Activated CD8-positive, alpha-beta memory T cell treated with anti-CD3 and anti-CD28 coated beads, Interleukin-2, amount 10 ng/mL, durations not matched to agents 7 days and 5 days (primary cell): ENCODE measurements at regions not wholly inside any gene's neighbourhood (a gene's known extent, or its start where the extent isn't known, plus 50 kb on each side); places are given as distances from the start of the nearest gene placed in this dataset.
"Not testable (repeated sequence)": the region's sequence is repeated elsewhere in the genome, so short reads cannot be mapped to it uniquely, and the experiment has no call there.

Experiments
- ATAC-seq: fragments of 150-1000 bp; cut with Tn5 transposase; one replicate; pipeline ENCODE4 v1.10.0; 2021; ENCODE audit warnings: moderate library complexity
- CTCF ChIA-PET: fragments of 350-600 bp; sonication (Branson Sonifier 250); formaldehyde crosslinking; loops from one replicate; lab custom pipeline; 2021; ENCODE audit warnings: antibody characterized with exemption; lab: Charles Lee
- DNase-seq: peaks from one replicate; pipeline ENCODE4 v3.0.0-alpha.2; 2020
- H3K27ac Mint-ChIP-seq: one replicate; pipeline ENCODE4 v1.8.0; 2021; ENCODE audit warnings: mild to moderate bottlenecking, mixed read lengths
- H3K27me3 Mint-ChIP-seq: one replicate; pipeline ENCODE4 v1.8.0; 2021; ENCODE audit warnings: mixed read lengths
- H3K36me3 Mint-ChIP-seq: one replicate; pipeline ENCODE4 v1.8.0; 2021; ENCODE audit warnings: mild to moderate bottlenecking, mixed read lengths
- H3K4me1 Mint-ChIP-seq: one replicate; pipeline ENCODE4 v1.8.0; 2021; ENCODE audit warnings: mixed read lengths
- H3K4me3 Mint-ChIP-seq: one replicate; pipeline ENCODE4 v1.8.0; 2021; ENCODE audit warnings: mild to moderate bottlenecking, moderate library complexity, mixed read lengths
- H3K9me3 Mint-ChIP-seq: one replicate; pipeline ENCODE4 v1.8.0; 2022; ENCODE audit warnings: low read depth, mixed read lengths

DNA sequence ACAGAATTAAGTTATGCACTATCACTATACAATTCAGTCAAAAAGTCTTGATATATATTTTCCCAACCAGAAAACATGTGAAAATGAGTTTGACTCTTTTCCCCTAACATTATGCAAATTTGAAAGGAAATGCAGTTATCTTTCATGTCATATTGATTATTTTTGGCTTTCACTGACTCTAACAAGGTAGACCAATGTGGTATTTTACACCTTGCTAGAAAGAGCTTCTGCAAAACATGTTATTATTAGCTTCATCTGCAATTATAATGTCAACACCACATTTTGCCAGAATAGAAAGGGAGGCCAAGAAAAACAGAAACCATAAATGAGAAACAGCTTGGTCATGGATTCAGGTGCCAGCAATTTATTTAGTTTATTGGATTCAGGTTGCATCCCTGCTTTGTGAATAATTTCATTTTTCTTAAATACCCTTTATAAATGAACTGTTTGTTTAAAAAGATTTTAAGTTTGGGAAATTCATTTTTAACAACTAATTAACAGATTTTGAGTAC is 226.1 kb upstream of the GJE1 start:
- no peaks in the 10 kb centered on the region for H3K4me1 Mint-ChIP-seq
- H3K9me3 Mint-ChIP-seq: no peaks in the 10 kb centered on the region
- no peak overlapping the region for H3K27ac Mint-ChIP-seq
- no peaks in the 10 kb centered on the region for H3K27me3 Mint-ChIP-seq
- DNase-seq (no peak), ATAC-seq (no peak)
- CTCF ChIA-PET: no interaction called here
- no peak overlapping the region for H3K4me3 Mint-ChIP-seq
- no peaks in the 10 kb centered on the region for H3K36me3 Mint-ChIP-seq

DNA sequence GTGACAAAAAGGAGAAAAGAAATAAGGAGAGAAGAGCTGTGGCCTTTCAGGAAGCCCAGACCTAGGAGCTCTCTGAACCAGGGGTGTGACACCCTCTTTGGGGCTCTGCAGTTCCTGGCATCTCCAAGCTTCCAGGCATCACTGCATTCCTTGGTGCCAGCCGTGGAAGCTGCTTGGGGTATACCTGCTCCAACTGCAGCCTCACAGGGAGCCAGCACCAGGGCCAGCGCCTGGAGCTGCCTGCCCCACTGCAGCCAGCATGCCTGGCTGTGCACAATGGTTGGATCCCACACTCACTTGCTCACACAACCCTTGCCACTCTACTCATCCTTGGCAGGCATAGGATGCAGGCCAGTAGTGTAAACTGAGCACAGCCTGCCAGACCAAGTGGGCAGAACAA is 242.1 kb upstream of the GJE1 start:
- H3K27ac Mint-ChIP-seq: no peak overlapping the region
- H3K9me3 Mint-ChIP-seq: peaks cover 7% of the 10 kb centered on the region
- no peak overlapping the region for H3K4me3 Mint-ChIP-seq
- ATAC-seq (no peak), DNase-seq (no peak)
- H3K27me3 Mint-ChIP-seq: no peaks in the 10 kb centered on the region
- no peaks in the 10 kb centered on the region for H3K4me1 Mint-ChIP-seq
- CTCF ChIA-PET: no interaction called here
- H3K36me3 Mint-ChIP-seq: no peaks in the 10 kb centered on the region

DNA sequence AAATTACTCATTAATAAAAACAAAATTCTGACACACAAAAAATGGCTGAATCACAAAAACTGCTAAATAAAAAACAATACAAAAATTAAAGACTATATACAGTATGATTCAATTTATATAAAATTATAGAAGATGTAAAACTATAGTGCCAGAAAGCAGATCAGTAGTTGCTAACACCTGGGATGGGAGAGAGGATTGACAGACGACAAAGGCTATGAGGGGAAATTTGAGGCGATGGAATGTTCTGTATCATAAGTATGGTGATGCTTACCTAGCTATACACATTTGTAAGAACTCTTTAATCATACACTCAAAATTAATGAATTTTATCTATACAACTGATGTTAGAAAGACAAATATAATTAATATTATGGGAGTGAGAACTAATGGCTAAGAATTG is 247.9 kb upstream of the GJE1 start:
- Mint-ChIP-seq H3K4me3 (no peak overlapping the region), H3K36me3 (no peaks in the 10 kb centered on the region), H3K9me3 (peaks cover 11% of the 10 kb centered on the region), H3K27me3 (no peaks in the 10 kb centered on the region), H3K27ac (no peak overlapping the region), H3K4me1 (no peaks in the 10 kb centered on the region)
- CTCF ChIA-PET: no interaction called here
- ATAC-seq (no peak), DNase-seq (no peak)

DNA sequence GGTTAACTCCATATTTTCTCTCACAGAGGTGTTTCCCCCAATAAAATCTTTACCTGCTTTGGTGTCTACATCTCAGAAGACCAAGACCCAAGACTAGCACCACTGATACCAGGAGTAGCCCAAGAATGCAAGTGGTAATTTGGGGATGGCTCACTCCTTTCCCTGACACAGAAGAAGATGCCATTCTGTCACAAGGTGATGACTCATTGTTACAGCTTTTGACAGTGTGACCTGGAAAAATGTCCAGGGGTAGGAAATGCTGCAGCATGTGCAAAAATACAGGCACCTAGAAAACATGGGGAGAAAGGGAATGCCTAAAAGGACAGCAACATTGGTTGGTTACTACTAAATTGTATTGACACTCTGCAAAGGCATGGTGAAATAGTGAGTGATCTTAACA is 254.0 kb upstream of the GJE1 start:
- Mint-ChIP-seq H3K27ac (no peak overlapping the region), H3K36me3 (no peaks in the 10 kb centered on the region), H3K4me3 (no peak overlapping the region), H3K4me1 (peaks cover 4% of the 10 kb centered on the region), H3K27me3 (no peaks in the 10 kb centered on the region), H3K9me3 (peaks cover 4% of the 10 kb centered on the region)
- CTCF ChIA-PET: no interaction called here
- DNase-seq (no peak), ATAC-seq (no peak)

DNA sequence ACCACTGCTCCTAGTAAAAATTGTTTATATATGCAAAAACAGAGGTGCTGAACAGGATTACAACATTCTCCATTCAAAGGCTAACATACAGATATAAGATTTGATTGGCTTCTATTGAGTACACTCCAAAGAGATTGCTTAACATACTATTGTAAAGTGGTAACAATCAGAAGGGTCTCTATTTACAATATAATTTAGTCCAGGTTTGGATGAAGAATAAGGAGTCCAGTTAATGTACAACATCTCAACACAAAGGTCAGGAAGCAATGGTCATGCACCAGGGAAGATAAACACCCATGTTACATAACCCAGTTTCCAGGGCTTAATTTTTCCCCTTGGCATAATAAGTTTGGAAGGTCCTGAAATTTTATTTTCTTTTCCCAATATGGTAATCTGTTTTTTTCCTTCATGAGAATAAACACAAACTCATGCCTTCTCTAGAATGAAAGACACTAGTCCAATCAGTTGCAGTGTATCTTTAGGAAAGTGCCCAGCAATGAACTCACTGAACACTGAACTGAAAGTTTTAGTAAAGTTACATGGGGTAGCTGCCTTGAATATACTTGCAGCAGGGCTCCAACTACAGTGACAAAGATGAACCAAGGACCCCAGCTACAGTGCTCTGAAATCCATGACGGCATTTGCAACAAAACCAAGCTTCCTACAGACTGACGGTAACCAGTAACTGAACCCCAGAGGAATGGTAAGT is 255.3 kb upstream of the GJE1 start:
- H3K36me3 Mint-ChIP-seq: no peaks in the 10 kb centered on the region
- peaks cover 4% of the 10 kb centered on the region for H3K4me1 Mint-ChIP-seq
- H3K9me3 Mint-ChIP-seq: peaks cover 5% of the 10 kb centered on the region
- no peaks in the 10 kb centered on the region for H3K27me3 Mint-ChIP-seq
- CTCF ChIA-PET: no interaction called here
- DNase-seq (no peak), ATAC-seq (no peak)
- H3K4me3 Mint-ChIP-seq: no peak overlapping the region
- no peak overlapping the region for H3K27ac Mint-ChIP-seq

DNA sequence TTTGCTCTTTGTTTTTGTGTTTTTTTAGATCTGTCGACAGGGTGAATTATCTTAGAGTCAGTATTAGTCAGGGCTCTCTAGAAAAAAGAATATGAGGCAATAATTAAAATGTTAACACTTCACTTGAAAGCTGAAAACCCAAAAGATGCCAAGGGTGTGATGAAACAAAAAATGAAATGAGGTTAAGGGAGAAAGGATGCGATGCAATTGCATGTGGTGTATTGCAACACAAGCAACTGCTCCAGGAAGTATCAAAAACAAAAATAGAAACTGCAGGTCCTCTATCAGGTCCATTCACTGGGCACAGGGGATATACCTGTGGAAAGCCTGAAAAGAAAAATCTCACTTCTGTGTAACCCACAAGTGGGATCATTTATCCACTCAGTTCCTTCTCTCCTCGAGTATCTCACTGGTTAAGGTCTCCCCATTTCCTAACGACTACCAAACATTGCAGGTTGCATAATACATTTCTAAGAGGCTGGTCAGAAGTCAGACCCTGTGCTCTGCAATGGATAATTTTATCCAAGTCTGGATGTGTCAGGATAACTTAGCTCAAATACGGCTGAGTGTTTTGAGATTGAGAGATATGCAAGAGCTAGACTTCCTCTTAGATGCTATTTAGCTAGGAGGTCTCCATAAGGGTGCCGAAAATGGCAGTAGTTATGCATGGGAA is 257.7 kb upstream of the GJE1 start:
- CTCF ChIA-PET: interaction anchor here (0.6 kb wide), 1 partner anchor 9 kb away, joined by 5 read pairs; no protein-coding TSS in a partner anchor
- H3K27ac Mint-ChIP-seq: no peak overlapping the region
- H3K4me1 Mint-ChIP-seq: peaks cover 4% of the 10 kb centered on the region
- no peak for DNase-seq
- ATAC-seq: no peak
- H3K27me3 Mint-ChIP-seq: no peaks in the 10 kb centered on the region
- no peak overlapping the region for H3K4me3 Mint-ChIP-seq
- peaks cover 3% of the 10 kb centered on the region for H3K36me3 Mint-ChIP-seq
- peaks cover 5% of the 10 kb centered on the region for H3K9me3 Mint-ChIP-seq

DNA sequence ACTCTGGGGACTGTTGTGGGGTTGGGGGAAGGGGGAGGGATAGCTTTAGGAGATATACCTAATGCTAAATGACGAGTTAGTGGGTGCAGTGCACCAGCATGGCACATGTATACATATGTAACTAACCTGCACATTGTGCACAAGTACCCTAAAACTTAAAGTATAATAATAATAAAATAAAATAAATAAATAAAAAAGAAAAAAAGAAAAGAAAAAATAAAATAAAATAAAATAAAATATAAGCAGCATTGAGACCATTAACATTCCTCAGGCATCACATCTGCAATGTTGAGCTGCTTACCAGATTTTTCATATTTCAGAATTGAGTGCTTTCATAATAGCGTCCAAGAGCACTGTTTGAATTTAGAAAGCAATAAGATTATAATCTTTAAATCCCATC is 263.2 kb upstream of the GJE1 start:
- DNase-seq, ATAC-seq, H3K4me3 Mint-ChIP-seq, CTCF ChIA-PET, H3K27ac Mint-ChIP-seq, H3K27me3 Mint-ChIP-seq, H3K9me3 Mint-ChIP-seq, H3K4me1 Mint-ChIP-seq, H3K36me3 Mint-ChIP-seq: not testable (repeated sequence)

DNA sequence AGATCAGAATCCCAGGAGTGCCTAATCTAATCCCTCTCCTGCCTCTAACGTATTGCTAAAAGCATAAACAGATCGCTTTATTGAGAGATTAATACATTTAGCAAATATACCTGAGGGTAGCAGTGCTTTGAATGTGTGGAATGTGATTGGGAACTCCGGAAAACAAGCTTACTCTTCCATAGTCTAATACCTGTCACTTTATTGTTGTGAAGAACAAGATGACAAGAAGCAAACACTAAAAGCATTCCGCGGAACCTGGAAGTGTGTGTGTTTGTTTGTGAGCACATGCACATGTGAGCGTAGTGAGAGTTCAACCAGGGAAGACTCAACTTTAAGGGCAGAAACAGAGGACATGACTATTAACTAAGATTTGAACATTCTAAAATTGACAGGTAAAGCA is 265.0 kb upstream of the GJE1 start:
- H3K4me1 Mint-ChIP-seq: no peaks in the 10 kb centered on the region
- CTCF ChIA-PET: no interaction called here
- H3K9me3 Mint-ChIP-seq: peaks cover 3% of the 10 kb centered on the region
- H3K27ac Mint-ChIP-seq: no peak overlapping the region
- H3K36me3 Mint-ChIP-seq: peaks cover 3% of the 10 kb centered on the region
- DNase-seq: no peak
- H3K4me3 Mint-ChIP-seq: no peak overlapping the region
- no peaks in the 10 kb centered on the region for H3K27me3 Mint-ChIP-seq
- no peak for ATAC-seq

DNA sequence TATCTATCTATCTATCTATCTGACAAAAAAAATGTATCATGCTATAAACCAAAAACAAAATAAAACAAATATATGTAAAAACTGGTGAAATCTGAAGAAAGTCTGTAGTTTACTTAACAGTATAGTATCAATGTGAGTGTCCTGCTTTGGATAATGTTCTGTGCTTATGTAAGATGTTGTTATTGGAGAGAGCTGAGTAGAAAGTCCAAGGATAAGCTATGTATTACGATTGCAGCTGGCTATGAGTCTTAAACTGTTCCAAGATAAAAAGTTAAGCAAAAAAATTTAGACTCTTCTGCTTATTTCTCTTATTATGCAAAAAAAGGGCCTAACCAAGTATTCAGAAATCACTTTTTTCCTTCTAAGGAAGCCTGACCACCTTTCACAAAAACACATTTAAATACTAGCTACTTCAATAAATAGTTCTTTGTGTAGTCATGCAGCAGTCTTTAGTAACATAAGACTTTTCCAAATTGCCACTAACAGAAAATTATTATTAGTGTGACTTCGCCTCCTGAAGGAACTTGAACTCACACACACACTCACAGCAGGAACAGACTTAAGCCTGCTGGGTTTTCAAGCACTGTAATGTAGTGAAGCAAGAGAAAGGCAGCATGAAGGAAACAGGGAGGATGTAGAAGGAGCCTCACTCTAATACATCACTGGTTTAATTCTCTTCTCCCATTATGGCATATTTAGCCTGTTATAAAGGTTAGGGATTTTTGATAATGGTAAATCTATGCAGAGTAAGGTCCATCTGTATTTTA is 265.8 kb upstream of the GJE1 start:
- no peaks in the 10 kb centered on the region for H3K9me3 Mint-ChIP-seq
- H3K27ac Mint-ChIP-seq: no peak overlapping the region
- CTCF ChIA-PET: no interaction called here
- no peak overlapping the region for H3K4me3 Mint-ChIP-seq
- H3K4me1 Mint-ChIP-seq: no peaks in the 10 kb centered on the region
- H3K36me3 Mint-ChIP-seq: peaks cover 2% of the 10 kb centered on the region
- H3K27me3 Mint-ChIP-seq: no peaks in the 10 kb centered on the region
- ATAC-seq (no peak), DNase-seq (no peak)

DNA sequence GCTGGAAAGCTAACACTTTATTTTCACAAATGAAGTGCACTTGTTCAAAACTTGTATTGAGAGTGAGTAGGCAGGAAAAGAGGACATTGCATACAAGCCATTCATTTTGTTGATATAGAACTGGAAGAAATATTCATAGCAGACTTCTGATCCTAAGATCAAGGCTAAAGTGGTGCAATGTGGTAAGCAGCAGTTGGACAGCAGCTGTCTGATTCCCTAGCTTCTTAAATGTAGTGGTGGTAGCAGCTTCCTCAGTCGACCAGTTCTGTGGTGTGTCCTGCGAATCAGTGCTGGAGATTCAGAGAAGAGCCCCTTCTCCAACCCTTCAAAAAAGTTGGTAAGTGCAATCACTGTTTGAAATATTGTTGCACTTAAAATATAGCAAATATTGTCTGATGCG is 281.7 kb upstream of the GJE1 start:
- no peak for ATAC-seq
- CTCF ChIA-PET: interaction anchor here (0.9 to 1.1 kb wide), 2 partner anchors 8 to 10 kb away, joined by 3 to 5 read pairs; no protein-coding TSS in a partner anchor
- Mint-ChIP-seq H3K27me3 (no peaks in the 10 kb centered on the region), H3K36me3 (peaks cover 2% of the 10 kb centered on the region), H3K27ac (no peak overlapping the region), H3K9me3 (no peaks in the 10 kb centered on the region), H3K4me3 (no peak overlapping the region), H3K4me1 (peaks cover 28% of the 10 kb centered on the region)
- no peak for DNase-seq

DNA sequence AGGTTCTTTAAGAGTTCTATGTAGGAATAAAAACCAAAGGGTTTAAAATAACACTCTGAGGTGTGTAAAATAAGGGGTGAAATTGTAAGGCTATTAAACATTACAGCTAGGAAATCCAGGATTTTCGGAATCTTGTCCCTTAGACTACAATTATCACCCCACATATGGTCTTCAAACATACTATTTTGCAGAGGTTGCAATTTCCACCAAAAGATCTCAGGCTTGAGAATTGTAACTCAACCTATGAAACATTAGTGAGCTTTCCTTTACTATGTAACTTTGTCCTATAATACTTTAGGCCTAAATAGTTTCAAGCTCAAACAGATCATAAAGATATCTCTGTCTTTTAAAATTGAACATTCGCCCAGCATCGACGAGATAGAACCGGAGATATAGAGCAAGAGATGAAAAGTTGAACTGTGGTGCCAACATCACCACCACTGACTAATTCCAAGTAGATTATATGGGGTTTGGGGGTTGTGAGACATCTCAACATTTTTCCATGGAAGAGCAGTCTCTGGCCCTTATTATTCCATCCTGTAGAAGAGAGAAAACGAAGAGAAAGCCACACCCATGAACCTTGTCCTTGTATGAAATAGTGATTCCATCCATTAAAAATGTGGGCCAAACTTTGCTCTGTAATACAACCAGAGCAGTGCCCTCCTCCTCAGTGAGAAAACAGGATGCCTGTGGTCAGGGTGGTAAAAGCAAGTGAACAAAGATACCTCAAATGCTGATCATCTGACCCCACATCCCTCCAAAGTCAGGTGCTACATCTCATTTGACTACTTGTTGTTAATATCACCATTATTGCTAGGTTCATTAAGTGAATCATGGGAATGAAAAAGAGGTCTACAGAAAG is 284.5 kb upstream of the GJE1 start:
- peak; percentile 79 for DNase-seq
- Mint-ChIP-seq H3K9me3 (no peaks in the 10 kb centered on the region), H3K4me3 (no peak overlapping the region), H3K27me3 (no peaks in the 10 kb centered on the region), H3K27ac (peak overlapping the region; percentile 52), H3K36me3 (peaks cover 2% of the 10 kb centered on the region), H3K4me1 (peaks cover 28% of the 10 kb centered on the region)
- ATAC-seq: peak; percentile 89
- CTCF ChIA-PET: no interaction called here

DNA sequence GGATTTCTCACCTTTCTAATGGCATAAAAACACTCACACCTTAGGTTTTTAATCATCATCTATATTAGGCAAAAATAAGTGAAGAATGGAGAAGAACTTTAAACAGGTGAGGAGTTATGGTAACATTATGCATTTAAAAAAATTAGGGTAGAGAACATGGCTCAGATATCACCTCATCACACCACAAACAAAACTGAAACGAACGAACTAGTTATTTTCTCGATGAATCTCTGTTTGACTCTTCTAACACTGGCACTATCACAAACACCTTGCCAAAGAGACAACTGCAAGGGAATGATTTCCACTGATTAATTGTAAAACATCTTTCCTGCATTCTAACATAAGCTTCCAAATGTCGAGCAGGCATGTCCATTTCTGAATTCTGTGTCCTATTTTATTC is 286.1 kb upstream of the GJE1 start:
- no peak for DNase-seq
- Mint-ChIP-seq H3K4me3 (peak overlapping the region; percentile 13), H3K27ac (no peak overlapping the region), H3K9me3 (no peaks in the 10 kb centered on the region), H3K4me1 (peaks cover 28% of the 10 kb centered on the region), H3K36me3 (peaks cover 2% of the 10 kb centered on the region), H3K27me3 (no peaks in the 10 kb centered on the region)
- ATAC-seq: no peak
- CTCF ChIA-PET: no interaction called here
